Smooth muscle cell (in vitro differentiated cells): ENCODE measurements at regions not wholly inside any gene's neighbourhood (a gene's known extent, or its start where the extent isn't known, plus 50 kb on each side); places are given as distances from the start of the nearest gene placed in this dataset.

Experiments
- DNase-seq: peaks from one replicate; lab custom pipeline; 2025; ENCODE audit not compliant: unreplicated experiment; lab: John Stamatoyannopoulos, UW
- H2AFZ ChIP-seq: fragments of 200-600 bp; sonication (generic); 2 replicates; pipeline ENCODE4 v1.6.0; 2016; ENCODE audit warnings: antibody characterized with exemption, low read depth, mild to moderate bottlenecking
- H3F3A ChIP-seq: fragments of 200-600 bp; sonication (generic); 2 replicates; pipeline ENCODE4 v1.6.0; 2017; ENCODE audit warnings: antibody characterized with exemption, low read depth
- H3K27ac ChIP-seq: fragments of 200-600 bp; sonication (generic); 2 replicates; pipeline ENCODE4 v1.5.1; 2016; ENCODE audit warnings: low read depth, mild to moderate bottlenecking
- H3K27me3 ChIP-seq: fragments of 200-600 bp; sonication (generic); 2 replicates; pipeline ENCODE4 v1.6.1; 2016; ENCODE audit warnings: low read depth, mild to moderate bottlenecking
- H3K36me3 ChIP-seq: fragments of 200-600 bp; sonication (generic); 2 replicates; pipeline ENCODE4 v1.5.1; 2016; ENCODE audit warnings: low read depth
- H3K4me1 ChIP-seq: fragments of 200-600 bp; sonication (generic); 2 replicates; pipeline ENCODE4 v1.5.1; 2016; ENCODE audit warnings: low read depth
- H3K4me2 ChIP-seq: fragments of 200-600 bp; sonication (generic); 2 replicates; pipeline ENCODE4 v1.6.0; 2016; ENCODE audit warnings: mild to moderate bottlenecking
- H3K4me3 ChIP-seq: fragments of 200-600 bp; sonication (generic); 2 replicates; pipeline ENCODE4 v1.5.1; 2016; ENCODE audit warnings: mild to moderate bottlenecking
- H3K79me2 ChIP-seq: fragments of 200-600 bp; sonication (generic); 2 replicates; pipeline ENCODE4 v1.6.0; 2016; ENCODE audit warnings: low read depth, mild to moderate bottlenecking
- H3K9ac ChIP-seq: fragments of 200-600 bp; sonication (generic); 2 replicates; pipeline ENCODE4 v1.6.0; 2016; ENCODE audit warnings: low read depth
- H3K9me3 ChIP-seq: fragments of 200-600 bp; sonication (generic); replicated peaks from 2 replicates; pipeline ENCODE4 v1.5.1; 2016; ENCODE audit warnings: low read depth
- H4K20me1 ChIP-seq: fragments of 200-600 bp; sonication (generic); 2 replicates; pipeline ENCODE4 v1.6.0; 2016; ENCODE audit warnings: low read depth
- CTCF ChIP-seq: fragments of 200-600 bp; sonication (generic); IDR thresholded peaks from 2 replicates; pipeline ENCODE4 v1.5.1; 2017; ENCODE audit warnings: borderline replicate concordance, mild to moderate bottlenecking, antibody characterized with exemption; ENCODE audit not compliant: insufficient read depth, poor library complexity, severe bottlenecking
- WGBS: methylation state at CpG from one replicate; pipeline ENCODE4 v1.1.7; 2016; ENCODE audit warnings: low lambda C conversion rate; 5-methylcytosine and 5-hydroxymethylcytosine counted together

DNA sequence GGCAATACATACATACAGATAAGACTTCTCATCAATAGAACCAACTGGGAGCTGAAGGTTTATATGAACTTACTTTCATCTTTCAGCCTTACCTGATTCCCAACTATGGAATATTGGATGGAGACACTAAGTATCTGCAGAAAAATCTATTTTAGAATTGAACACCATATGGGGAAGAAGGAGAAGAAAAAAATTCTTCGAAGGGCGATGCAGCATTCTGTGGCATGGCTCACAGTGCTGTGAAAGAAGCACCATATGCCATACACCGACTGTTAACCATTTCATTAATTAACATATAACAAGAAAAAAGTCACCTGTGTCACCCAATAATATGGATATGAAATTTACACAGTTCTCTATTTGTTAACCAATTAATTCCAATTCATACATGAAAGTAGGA lies 1374.4 kb upstream of the MAP3K7 start:
- Histone ChIP-seq H3K4me2 (no peak overlapping the region), H3K4me3 (no peak overlapping the region), H3K79me2 (no peaks in the 10 kb centered on the region), H2AFZ (no peak overlapping the region), H3F3A (no peaks in the 10 kb centered on the region), H4K20me1 (no peaks in the 10 kb centered on the region), H3K27me3 (no peaks in the 10 kb centered on the region), H3K9me3 (peaks cover 3% of the 10 kb centered on the region), H3K4me1 (no peaks in the 10 kb centered on the region), H3K36me3 (no peaks in the 10 kb centered on the region), H3K9ac (no peak overlapping the region), H3K27ac (no peak overlapping the region)
- no peak for TF ChIP-seq CTCF
- whole genome bisulfite sequencing = 96% methylated on average over 3 of the region's 3 CpGs
- DNase-seq = no peak

DNA sequence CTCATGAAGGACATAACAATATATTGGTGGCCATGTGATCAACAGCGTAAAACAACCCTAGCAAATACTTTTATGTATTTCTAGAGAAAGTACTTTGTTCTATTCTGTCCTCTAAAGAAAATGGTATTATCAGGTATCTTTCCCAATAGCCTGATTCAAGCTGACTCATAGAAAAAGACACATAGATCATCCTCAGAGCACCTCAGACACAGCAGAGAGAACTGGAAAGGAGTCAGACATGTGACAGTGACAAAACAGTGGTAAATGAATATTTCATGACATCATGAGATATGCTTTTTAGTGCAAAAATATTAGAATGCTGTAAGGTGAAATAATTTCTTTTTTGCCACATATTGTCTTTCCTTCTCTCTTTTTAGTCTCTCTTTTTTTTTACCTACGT lies 1355.0 kb upstream of the MAP3K7 start:
- no peak overlapping the region for H3K4me2 ChIP-seq
- no peaks in the 10 kb centered on the region for H3K79me2 ChIP-seq
- no peaks in the 10 kb centered on the region for H3F3A ChIP-seq
- no peaks in the 10 kb centered on the region for H3K36me3 ChIP-seq
- no peak overlapping the region for H3K27ac ChIP-seq
- no peak for TF ChIP-seq CTCF
- no peaks in the 10 kb centered on the region for H3K27me3 ChIP-seq
- H3K9ac ChIP-seq = no peak overlapping the region
- DNase-seq = no peak
- no peaks in the 10 kb centered on the region for H3K9me3 ChIP-seq
- H2AFZ ChIP-seq = no peak overlapping the region
- no peaks in the 10 kb centered on the region for H4K20me1 ChIP-seq
- no peaks in the 10 kb centered on the region for H3K4me1 ChIP-seq
- WGBS = 92% methylated on average over 2 of the region's 2 CpGs
- H3K4me3 ChIP-seq = no peak overlapping the region

DNA sequence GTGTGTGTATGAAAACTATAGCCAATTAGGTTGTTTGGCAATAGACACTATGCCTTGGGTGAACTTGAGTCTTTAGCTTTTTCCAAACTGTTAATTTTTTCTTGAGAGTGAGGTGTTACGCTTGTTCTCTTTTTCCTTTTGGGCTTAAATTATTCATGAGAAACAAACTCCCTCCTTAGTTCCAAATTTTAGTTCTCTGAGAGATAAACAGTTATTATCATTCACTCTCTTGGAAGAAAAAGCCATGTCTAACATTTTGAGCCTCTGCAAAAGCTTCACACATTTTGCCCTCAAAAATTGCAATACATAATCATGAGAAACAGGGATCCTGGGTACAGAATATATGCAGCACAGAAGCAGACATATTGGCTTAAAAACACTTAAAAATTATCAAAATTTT lies 1353.9 kb upstream of the MAP3K7 start:
- H3F3A ChIP-seq = no peaks in the 10 kb centered on the region
- no peak overlapping the region for H3K9ac ChIP-seq
- TF ChIP-seq CTCF = no peak
- H3K4me2 ChIP-seq = no peak overlapping the region
- no peak overlapping the region for H3K4me3 ChIP-seq
- H3K27me3 ChIP-seq = no peaks in the 10 kb centered on the region
- DNase-seq = no peak
- 93% methylated on average over 1 of the region's 1 CpG for WGBS
- no peaks in the 10 kb centered on the region for H3K79me2 ChIP-seq
- H2AFZ ChIP-seq = no peak overlapping the region
- H3K9me3 ChIP-seq = no peaks in the 10 kb centered on the region
- no peaks in the 10 kb centered on the region for H3K36me3 ChIP-seq
- no peaks in the 10 kb centered on the region for H3K4me1 ChIP-seq
- H4K20me1 ChIP-seq = no peaks in the 10 kb centered on the region
- no peak overlapping the region for H3K27ac ChIP-seq

- no peaks in the 10 kb centered on the region for H3F3A ChIP-seq
- no peaks in the 10 kb centered on the region for H4K20me1 ChIP-seq
- no peak for DNase-seq
- H3K27ac ChIP-seq = no peak overlapping the region
- no peaks in the 10 kb centered on the region for H3K27me3 ChIP-seq
- H3K4me2 ChIP-seq = no peak overlapping the region
- TF ChIP-seq CTCF = no peak
- no peak overlapping the region for H3K9ac ChIP-seq
- no peaks in the 10 kb centered on the region for H3K9me3 ChIP-seq
- no peaks in the 10 kb centered on the region for H3K36me3 ChIP-seq
- H2AFZ ChIP-seq = no peak overlapping the region
- no peak overlapping the region for H3K4me3 ChIP-seq
- WGBS = 96% methylated on average over 15 of the region's 15 CpGs
- no peaks in the 10 kb centered on the region for H3K79me2 ChIP-seq
- no peaks in the 10 kb centered on the region for H3K4me1 ChIP-seq
Measured at GRCh38 chr6:91926827-91927226, 1340.0 kb upstream of the MAP3K7 start.
